Activated naive CD8-positive, alpha-beta T cell treated with anti-CD3 and anti-CD28 coated beads, Interleukin-2, amount 50 U/mL, for 24 hours (primary cell): ENCODE measurements at regions not wholly inside any gene's neighbourhood (a gene's known extent, or its start where the extent isn't known, plus 50 kb on each side); places are given as distances from the start of the nearest gene placed in this dataset.

Experiments used
- ATAC-seq: fragments of 150-1000 bp; cut with Tn5 transposase; one replicate; pipeline ENCODE4 v1.10.0; 2021
- DNase-seq: peaks from one replicate; pipeline ENCODE4 v3.0.0; 2021
- H3K27ac Mint-ChIP-seq: one replicate; pipeline ENCODE4 v1.8.0; 2021; ENCODE audit warnings: mild to moderate bottlenecking, mixed read lengths
- H3K27me3 Mint-ChIP-seq: one replicate; pipeline ENCODE4 v1.8.0; 2021; ENCODE audit warnings: mixed read lengths
- H3K36me3 Mint-ChIP-seq: one replicate; pipeline ENCODE4 v1.8.0; 2021; ENCODE audit warnings: low read depth, mixed read lengths
- H3K4me1 Mint-ChIP-seq: one replicate; pipeline ENCODE4 v1.8.0; 2021; ENCODE audit warnings: mixed read lengths
- H3K4me3 Mint-ChIP-seq: one replicate; pipeline ENCODE4 v1.8.0; 2021; ENCODE audit warnings: mild to moderate bottlenecking, moderate library complexity, mixed read lengths
- H3K9me3 Mint-ChIP-seq: one replicate; pipeline ENCODE4 v1.8.0; 2021; ENCODE audit warnings: mixed read lengths

DNA sequence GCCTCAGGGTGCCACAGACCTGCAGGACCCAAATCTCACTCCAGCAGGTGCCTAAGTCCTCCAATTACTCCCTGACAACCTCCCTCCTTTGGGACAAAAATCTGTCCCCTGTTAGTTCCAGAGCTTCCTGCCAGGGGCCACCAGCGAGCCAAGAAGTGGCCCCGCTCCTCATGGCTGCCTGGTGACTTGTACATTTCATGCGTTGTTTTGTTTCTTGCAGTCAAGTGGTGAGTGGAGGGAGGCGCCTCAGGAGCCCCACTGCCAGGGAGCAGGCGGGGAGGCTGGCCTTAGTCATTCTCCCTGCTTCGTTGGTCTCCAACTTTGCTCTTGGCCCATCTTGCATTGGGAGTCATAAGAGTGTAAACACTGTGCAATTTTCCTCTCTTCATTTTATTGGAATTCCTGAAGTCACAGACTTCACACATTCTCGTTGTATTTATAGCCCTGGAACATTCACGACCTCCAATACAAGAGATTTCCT lies 81.3 kb downstream of the KCNF1 start:
- DNase-seq = no peak

DNA sequence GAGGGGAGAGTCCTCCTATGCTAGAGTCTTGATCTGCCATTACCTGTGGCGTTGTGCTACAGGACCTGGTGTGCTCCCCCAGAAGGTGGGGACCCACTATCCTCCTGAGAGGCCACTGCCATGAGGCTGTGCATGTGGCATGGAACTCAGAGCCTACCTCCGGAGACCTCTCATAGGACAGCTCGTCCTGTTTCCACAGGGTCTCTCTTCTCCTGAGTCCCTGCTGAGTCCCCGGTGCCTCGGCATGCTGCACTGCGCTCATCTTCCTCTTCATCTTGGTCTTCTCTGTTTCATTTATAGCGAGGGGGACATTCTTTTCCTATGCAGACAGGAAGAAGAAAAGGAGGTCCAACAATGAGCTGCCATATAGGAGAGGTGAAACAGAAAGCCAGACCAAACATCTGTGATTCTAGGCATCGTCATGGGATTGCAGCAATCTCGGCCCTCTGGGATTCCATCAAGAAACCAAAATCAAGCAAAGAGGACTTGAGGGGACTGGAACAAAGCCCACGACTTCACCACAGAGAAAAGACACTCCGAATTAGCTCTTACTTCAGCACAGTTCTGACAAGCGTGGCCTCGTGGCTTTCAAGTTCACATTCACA lies 83.7 kb downstream of the KCNF1 start:
- H3K4me3 Mint-ChIP-seq = no peak overlapping the region
- ATAC-seq (no peak), DNase-seq (no peak)
- no peak overlapping the region for H3K27ac Mint-ChIP-seq
- no peaks in the 10 kb centered on the region for H3K4me1 Mint-ChIP-seq
- H3K27me3 Mint-ChIP-seq = no peaks in the 10 kb centered on the region
- no peaks in the 10 kb centered on the region for H3K9me3 Mint-ChIP-seq
- H3K36me3 Mint-ChIP-seq = no peaks in the 10 kb centered on the region

More for the DNA sequence above, 81.3 kb downstream of the KCNF1 start:
- no peak for ATAC-seq
- Mint-ChIP-seq H3K27ac (no peak overlapping the region), H3K4me3 (no peak overlapping the region), H3K9me3 (no peaks in the 10 kb centered on the region), H3K27me3 (no peaks in the 10 kb centered on the region), H3K36me3 (no peaks in the 10 kb centered on the region), H3K4me1 (no peaks in the 10 kb centered on the region)

DNA sequence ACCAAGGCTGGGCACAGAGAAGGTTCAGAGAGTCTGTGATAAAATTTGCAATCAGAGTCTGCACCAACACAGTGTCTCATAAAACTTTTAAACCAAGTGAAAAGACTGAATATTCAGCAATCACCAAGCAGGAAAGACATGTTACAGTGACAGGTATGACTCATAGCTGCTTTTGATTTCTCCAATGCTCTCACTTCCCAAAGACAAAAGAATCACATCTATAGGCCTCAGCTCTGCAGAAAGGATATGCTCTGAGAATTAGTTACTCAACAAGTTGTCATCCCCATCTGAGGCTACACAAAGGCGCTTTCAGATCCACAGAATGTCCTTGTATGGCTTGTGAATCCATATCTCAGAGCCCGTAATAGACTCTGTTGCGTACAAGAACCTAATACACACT lies 92.5 kb downstream of the KCNF1 start:
- Mint-ChIP-seq H3K9me3 (no peaks in the 10 kb centered on the region), H3K4me3 (no peak overlapping the region), H3K36me3 (no peaks in the 10 kb centered on the region), H3K27me3 (peaks cover 2% of the 10 kb centered on the region), H3K4me1 (no peaks in the 10 kb centered on the region), H3K27ac (no peak overlapping the region)
- no peak for DNase-seq
- ATAC-seq = no peak

DNA sequence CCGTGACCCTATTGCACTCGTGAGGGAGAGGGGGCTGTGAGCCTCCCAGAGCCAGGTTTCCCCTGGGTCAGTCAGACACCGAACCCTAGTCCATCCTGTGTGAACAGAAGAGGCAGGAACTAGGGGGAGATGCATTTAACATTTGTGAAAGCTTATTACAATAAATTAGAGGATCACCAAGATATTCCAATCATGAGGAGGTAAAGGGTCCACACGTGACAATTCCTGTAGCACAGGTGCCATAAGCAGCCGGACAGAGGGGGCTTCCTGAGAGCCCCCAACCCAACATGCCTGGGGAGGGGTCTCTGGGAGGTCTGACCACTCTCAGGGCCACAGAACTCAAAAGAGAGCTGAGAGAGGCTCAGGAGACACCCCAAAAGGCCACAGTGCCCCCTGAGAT lies 93.3 kb downstream of the KCNF1 start:
- ATAC-seq = no peak
- Mint-ChIP-seq H3K4me1 (no peaks in the 10 kb centered on the region), H3K27ac (no peak overlapping the region), H3K4me3 (no peak overlapping the region), H3K9me3 (no peaks in the 10 kb centered on the region), H3K36me3 (no peaks in the 10 kb centered on the region), H3K27me3 (peaks cover 2% of the 10 kb centered on the region)
- DNase-seq = no peak

DNA sequence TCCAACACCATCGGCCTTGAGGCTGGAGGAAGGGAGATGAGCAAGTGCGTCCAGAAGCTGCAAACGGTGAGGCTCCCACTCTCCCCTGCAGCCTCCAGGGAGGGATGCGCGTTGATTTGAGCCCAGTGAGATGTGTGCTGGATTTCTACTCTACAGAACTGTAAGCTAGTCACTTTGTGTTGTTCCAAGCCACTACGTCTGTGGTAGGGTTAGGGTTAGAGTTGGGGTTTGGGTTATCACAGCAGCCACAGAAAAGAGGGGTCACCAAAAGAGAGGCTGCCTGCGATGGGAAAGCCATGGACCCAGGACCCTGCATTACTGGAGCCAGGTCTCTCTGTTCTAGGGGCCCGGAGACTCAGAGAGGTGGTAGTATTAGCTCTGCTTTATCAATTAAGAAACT lies 94.5 kb downstream of the KCNF1 start:
- Mint-ChIP-seq H3K9me3 (peaks cover 9% of the 10 kb centered on the region), H3K27ac (no peak overlapping the region), H3K27me3 (peaks cover 2% of the 10 kb centered on the region), H3K4me1 (no peaks in the 10 kb centered on the region), H3K4me3 (no peak overlapping the region), H3K36me3 (no peaks in the 10 kb centered on the region)
- DNase-seq = no peak
- ATAC-seq = no peak

DNA sequence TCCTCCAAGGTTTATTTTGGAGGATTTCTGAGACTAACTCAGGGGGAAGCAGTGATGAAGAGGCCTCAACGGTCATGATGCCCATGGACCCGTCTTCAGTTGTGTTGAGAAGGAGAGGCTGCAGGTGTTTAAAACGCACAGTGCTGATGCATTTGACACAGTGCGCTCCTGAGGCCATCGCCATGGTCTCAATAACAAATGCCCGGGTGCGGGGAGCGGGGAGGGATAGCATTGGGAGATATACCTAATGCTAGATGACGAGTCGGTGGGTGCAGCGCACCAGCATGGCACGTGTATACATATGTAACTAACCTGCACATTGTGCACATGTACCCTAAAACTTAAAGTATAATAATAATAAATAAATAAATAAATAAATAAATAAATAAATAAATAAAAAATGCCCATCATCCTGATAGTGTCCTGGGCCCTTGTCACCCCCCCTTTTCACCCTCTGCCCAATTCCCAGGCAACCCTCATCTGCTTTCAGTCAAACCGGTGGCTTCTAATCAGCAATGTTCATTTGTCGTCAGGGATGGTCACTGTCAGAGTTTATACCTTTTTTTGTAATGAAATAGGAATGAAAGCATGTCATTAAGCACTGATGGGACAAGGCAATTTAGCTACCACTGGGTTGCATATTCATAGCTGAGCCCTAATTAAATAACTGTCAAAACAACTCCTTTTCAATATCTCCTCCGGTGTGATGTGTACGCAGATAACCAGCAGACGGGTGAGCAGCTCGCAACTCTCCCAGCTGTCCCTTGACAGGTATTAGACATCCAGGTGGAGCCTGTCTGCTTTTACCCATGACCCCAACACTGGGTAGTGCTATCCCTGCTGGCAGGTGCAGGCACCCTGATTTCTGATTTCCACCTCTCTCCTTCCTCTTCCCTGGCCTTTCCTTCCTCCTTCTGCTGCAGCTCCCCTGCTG lies 95.9 kb downstream of the KCNF1 start:
- Mint-ChIP-seq H3K9me3 (peaks cover 9% of the 10 kb centered on the region), H3K27me3 (peaks cover 2% of the 10 kb centered on the region)

DNA sequence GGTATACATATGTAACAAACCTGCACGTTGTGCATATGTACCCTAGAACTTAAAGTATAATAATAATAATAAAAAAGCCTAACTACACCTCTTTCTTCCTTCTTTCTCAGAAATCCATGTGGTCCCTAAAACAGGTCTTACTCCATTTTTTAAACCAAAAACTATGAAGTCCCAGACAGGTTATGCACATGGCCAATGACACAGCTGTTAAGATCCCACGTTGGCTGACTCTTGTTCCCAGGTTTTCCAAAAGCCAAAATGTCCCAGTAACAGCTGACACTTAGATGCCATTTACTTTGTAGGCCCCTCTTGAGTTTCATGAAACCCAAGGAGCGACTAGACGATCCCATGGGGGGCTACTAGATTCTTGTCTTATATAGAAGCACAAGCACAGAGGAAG lies 97.0 kb downstream of the KCNF1 start:
- no peak for ATAC-seq
- H3K27ac Mint-ChIP-seq = no peak overlapping the region

More for the DNA sequence above, 95.9 kb downstream of the KCNF1 start:
- Mint-ChIP-seq H3K4me1 (no peaks in the 10 kb centered on the region), H3K27ac (no peak overlapping the region), H3K4me3 (no peak overlapping the region), H3K36me3 (no peaks in the 10 kb centered on the region)
- ATAC-seq (no peak), DNase-seq (no peak)

DNA sequence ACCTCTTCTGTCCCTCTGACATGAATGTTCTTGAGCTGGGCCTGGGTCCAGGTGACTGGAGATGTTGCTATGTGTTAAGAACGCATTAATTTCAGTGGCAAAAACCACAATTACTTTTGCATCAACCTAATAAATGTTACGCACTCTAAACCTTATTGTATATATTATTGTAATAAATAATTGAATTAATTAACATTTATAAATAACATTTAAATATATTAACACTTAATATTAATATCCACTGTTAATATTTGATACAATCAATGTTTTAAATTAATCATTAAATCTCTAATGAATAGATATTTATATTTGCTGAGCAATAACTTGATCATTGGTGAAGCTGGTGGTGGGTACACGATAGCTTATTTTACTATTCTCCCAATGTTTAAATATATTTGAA lies 97.4 kb downstream of the KCNF1 start:
- ATAC-seq (no peak), DNase-seq (no peak)
- peaks cover 2% of the 10 kb centered on the region for H3K27me3 Mint-ChIP-seq
- H3K4me1 Mint-ChIP-seq = no peaks in the 10 kb centered on the region
- H3K9me3 Mint-ChIP-seq = peaks cover 9% of the 10 kb centered on the region
- H3K36me3 Mint-ChIP-seq = no peaks in the 10 kb centered on the region
- H3K4me3 Mint-ChIP-seq = no peak overlapping the region
- H3K27ac Mint-ChIP-seq = no peak overlapping the region

More for the DNA sequence above, 97.0 kb downstream of the KCNF1 start:
- peaks cover 9% of the 10 kb centered on the region for H3K9me3 Mint-ChIP-seq
- DNase-seq = no peak
- no peaks in the 10 kb centered on the region for H3K36me3 Mint-ChIP-seq
- H3K4me3 Mint-ChIP-seq = no peak overlapping the region
- H3K4me1 Mint-ChIP-seq = no peaks in the 10 kb centered on the region
- H3K27me3 Mint-ChIP-seq = peaks cover 2% of the 10 kb centered on the region

DNA sequence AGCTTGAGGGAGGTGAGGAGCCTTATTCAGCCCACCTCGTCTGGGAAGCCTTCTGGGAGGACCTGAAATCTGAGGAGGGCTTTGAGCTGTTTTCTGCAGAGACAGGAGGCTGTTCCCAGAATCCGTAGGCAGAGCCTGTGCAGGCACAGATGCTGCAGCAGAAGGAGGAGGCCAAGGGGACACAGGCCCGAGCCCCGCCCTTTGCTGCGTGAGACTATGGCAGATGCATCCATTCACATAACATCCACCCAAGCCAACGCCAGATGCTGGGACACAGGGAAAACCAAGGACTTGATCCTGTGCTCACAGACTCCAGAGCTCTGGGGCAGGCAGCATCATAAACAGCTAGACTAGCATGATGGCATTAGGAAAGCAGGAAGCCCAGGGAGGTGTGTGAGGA lies 98.2 kb downstream of the KCNF1 start:
- H3K4me1 Mint-ChIP-seq = no peaks in the 10 kb centered on the region
- no peak for ATAC-seq
- H3K9me3 Mint-ChIP-seq = peaks cover 9% of the 10 kb centered on the region
- H3K27ac Mint-ChIP-seq = no peak overlapping the region
- no peak for DNase-seq
- no peaks in the 10 kb centered on the region for H3K36me3 Mint-ChIP-seq
- peaks cover 2% of the 10 kb centered on the region for H3K27me3 Mint-ChIP-seq
- H3K4me3 Mint-ChIP-seq = no peak overlapping the region

DNA sequence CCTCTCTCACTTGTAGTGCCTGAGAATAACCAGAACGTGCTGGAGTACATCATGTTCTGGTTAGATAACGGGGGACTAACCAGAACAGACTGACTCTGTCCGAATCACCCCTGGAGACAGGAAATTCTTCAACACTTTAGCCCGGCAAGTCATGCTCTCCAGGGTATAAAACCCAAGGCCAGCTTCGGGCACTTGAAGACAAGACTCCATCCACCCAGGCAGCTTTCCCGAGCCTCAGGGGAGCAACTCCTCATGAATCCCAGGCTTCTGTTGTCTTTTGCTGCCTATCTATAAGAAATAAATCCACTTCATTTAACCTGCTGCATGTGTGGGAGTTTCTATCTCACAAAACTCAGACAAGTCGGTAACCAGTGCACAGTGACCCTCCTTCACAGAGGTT lies 99.6 kb downstream of the KCNF1 start:
- no peaks in the 10 kb centered on the region for H3K4me1 Mint-ChIP-seq
- DNase-seq = no peak
- H3K27ac Mint-ChIP-seq = no peak overlapping the region
- peaks cover 9% of the 10 kb centered on the region for H3K9me3 Mint-ChIP-seq
- ATAC-seq = no peak
- H3K4me3 Mint-ChIP-seq = no peak overlapping the region
- H3K36me3 Mint-ChIP-seq = no peaks in the 10 kb centered on the region
- peaks cover 8% of the 10 kb centered on the region for H3K27me3 Mint-ChIP-seq

DNA sequence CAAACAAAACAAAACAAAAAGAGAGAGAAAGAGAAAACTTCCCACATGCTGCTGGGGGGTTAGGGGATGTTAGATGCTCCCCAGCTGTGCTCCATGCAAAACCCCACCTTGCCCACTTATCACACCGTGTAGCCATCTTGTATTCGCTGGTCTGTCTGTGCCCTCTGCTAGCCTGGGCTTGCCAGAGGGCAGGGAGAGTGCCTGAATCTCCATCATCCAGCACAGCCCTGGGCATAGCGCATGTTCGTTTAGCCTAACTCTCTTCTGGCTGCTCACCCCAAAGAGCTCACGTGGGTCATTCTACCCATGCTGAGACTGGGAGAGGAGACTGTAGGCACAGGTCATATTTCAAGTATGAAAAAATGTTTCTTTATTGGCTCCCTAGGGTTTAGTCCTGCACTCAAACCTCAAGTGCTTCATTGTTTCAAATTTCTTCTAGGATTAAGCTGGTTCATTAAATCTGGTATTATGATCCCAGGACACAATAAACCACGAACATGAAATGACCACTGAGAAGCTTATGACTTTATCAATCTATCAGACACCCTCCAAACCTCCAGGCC lies 100.5 kb downstream of the KCNF1 start:
- H3K36me3 Mint-ChIP-seq = no peaks in the 10 kb centered on the region
- no peaks in the 10 kb centered on the region for H3K4me1 Mint-ChIP-seq
- no peak overlapping the region for H3K27ac Mint-ChIP-seq
- ATAC-seq = no peak
- DNase-seq = no peak
- no peak overlapping the region for H3K4me3 Mint-ChIP-seq
- H3K27me3 Mint-ChIP-seq = peaks cover 8% of the 10 kb centered on the region
- peaks cover 9% of the 10 kb centered on the region for H3K9me3 Mint-ChIP-seq

DNA sequence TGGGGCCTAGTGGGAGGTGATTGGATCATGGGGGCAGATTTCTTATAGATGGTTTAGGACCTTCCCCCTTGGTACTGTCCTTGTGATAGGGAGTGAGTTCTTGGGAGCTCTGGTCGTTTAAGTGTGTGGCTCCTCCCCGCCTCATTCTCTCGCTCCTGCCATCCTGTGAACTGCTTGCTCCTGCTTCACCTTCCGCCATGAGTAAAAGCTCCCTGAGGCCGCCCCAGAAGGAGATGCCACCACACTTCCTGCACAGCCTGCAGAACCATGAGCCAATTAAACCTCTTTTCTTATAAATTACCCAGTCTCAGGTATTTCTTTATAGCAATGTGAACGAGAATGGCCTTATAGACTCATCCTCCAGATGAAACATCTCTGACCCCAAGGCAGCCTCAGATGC lies 101.5 kb downstream of the KCNF1 start:
- ATAC-seq (no peak), DNase-seq (no peak)
- peaks cover 9% of the 10 kb centered on the region for H3K9me3 Mint-ChIP-seq
- H3K27me3 Mint-ChIP-seq = peaks cover 6% of the 10 kb centered on the region
- H3K4me1 Mint-ChIP-seq = no peaks in the 10 kb centered on the region
- H3K4me3 Mint-ChIP-seq = no peak overlapping the region
- no peak overlapping the region for H3K27ac Mint-ChIP-seq
- no peaks in the 10 kb centered on the region for H3K36me3 Mint-ChIP-seq

DNA sequence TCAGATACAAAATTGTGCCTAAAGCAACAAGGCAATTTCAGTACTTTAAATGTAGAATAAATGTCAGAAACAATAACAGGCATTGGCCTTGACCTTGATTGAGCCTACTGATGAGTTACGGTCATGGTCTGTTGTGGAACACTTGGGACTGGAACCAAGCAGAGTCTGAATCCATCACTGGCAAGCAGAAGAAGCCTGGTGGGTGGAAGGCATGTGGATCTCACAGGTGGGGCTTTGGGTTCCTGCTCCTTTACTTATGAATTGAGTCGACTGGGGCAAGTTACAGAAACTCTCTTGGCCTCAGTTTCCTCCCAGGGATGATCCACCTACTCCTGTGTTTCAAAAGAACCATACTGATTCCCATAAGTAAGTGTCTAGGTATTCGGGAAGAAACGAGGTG lies 102.3 kb downstream of the KCNF1 start:
- Mint-ChIP-seq H3K4me3 (no peak overlapping the region), H3K27ac (no peak overlapping the region), H3K36me3 (no peaks in the 10 kb centered on the region), H3K9me3 (peaks cover 9% of the 10 kb centered on the region), H3K27me3 (peaks cover 11% of the 10 kb centered on the region), H3K4me1 (no peaks in the 10 kb centered on the region)
- no peak for ATAC-seq
- DNase-seq = no peak

DNA sequence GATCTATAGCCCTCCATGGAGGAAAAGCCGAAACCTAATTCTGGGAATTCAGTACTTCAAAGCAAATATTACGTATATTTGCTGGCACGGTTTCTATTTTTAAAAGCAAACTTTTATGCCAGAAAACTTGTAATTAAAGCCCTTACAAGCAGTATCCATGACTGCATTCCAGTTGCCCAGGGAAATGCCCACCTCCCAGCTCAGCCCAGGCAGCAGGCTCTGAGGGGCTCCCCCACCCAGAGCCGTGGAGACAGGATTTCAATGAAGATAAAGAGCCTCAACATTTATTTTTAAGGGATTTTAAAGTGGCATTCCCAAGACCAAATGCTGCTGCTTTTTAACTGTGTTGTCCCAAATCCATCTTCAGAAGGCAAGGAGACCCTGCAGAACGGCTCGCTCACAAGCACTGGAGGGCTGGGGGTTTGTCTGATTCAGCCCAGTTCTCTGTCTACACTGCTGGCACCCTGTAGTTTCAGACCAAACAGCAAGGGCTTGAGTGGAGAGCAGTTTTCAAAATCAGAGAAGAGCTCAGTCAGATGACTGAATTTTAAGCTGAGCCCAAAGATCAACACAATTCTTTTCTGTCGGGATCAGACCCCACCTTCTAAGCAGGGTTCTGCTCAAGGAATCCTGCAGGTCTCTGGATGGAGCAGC lies 105.1 kb downstream of the KCNF1 start:
- ATAC-seq (no peak), DNase-seq (no peak)
- Mint-ChIP-seq H3K9me3 (no peaks in the 10 kb centered on the region), H3K4me1 (no peaks in the 10 kb centered on the region), H3K27me3 (peaks cover 21% of the 10 kb centered on the region), H3K4me3 (no peak overlapping the region), H3K27ac (no peak overlapping the region), H3K36me3 (no peaks in the 10 kb centered on the region)
